T-helper 1 cell treated with Interleukin-12 subunit alpha and Interleukin-12 subunit beta and Interleukin-4 antibody, amounts not matched to agents 30 ng/mL and 1 ng/mL, for 36 hours (primary cell): ENCODE measurements at regions not wholly inside any gene's neighbourhood (a gene's known extent, or its start where the extent isn't known, plus 50 kb on each side); places are given as distances from the start of the nearest gene placed in this dataset.
"Not testable (repeated sequence)": the region's sequence is repeated elsewhere in the genome, so short reads cannot be mapped to it uniquely, and the experiment has no call there.

Experiments
- intact Hi-C: fragments of 100-400 bp; cut with micrococcal nuclease; formaldehyde crosslinking; loops from one replicate; pipeline ENCODE4 v1.15.1; 2024

DNA sequence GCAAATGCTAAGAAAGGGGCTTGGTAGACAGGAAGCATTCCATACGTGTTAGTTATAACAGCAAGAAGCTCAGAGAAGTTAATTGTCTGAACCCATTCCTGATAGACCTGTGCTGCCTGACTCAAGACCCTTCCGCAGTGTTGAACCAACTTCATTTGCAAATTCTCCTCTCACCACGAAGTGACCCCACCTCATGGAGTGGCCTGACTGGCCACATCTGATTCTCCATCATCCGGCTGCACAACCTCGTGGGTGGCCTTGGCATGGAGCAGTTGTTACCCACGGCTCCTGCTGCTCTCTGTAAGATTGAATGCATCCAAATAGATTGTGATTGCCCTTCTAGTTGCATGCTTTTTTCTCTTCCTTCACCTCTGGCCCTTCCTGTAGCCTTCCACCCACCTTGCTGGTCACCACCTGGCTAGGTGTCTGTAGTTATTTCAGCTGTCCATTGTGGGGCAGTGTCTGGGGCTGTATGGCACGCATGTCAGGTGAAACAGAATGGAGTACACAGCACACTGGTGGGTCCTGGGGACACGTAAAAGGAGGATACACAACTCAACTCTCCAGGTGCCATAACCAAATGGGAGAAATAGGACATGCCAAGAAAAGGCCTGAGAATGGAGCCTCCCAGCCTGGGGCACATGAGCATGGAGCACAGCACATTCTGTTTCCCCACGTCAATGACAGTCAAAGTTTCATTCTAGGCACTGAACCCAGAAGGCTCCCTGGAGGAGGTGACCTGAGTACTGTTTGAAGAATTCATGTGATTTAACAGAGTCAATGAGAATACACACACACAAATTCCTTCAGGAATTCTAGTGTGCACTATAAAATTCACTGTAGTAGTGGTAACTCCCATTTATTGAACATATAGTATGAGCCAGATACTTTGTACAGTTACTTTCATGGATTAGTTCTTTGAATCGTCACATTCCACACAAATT is 70.5 kb upstream of the PTCH1 start:
- intact Hi-C loops = no loop called here

DNA sequence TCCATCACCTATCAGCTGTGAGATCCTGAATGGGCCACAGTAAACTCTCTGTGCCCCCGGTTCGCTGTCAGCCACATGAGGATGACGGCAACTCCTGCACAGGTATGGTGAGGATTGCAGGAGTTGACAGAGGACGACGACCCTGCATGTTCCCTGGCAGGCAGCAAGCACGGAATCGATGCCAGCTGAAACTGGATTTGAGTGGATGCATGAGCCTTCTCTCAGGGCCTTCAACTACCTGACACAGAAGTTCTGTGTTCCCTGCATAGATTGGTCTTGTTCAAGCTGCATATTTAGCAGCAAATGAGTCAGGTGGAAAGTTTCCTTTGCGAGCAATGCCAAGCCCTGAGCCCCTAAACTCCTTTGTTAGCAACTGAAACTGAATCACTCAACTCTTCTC is 69.6 kb upstream of the PTCH1 start:
- intact Hi-C loops = no loop called here

DNA sequence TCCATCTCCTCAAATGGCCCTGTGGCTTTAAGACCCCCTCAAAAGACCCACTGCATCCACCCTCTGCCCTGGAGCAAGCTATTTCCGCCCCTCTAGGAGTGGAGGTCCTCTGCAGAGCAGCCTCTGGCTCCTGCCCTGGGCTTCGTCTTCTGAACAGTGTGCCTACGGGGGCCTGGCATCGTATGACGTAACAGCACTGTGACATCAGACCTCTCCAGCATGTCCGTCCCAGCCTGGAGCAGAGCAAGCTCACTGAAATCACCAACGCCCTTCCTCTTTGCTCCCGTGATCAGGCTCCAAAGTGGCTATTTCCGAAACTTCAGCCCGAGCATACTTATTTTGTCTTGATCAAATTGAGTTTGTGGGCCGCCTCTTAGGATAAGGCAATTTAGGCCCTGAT is 69.1 kb upstream of the PTCH1 start:
- intact Hi-C loops = no loop called here

DNA sequence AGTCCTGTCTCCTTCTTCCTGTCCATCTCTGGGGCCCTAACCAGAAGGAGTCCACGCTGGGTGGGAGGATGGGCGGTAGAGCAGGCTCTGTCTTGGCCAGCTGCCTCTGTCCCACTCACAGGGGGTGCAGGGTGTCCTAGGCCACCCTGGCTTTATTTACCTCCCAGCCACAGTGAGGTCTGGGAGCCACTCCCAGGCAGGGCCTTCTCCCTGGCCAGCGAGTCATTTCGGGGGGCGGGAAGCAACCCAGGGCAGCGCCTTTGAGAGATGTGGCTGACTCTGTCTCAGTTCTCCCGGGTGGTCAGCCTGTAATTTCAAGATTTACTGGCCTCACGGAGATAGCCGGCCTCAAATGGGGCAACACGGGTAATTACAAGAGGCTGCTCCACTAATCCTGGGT is 67.4 kb upstream of the PTCH1 start:
- intact Hi-C loops = no loop called here

DNA sequence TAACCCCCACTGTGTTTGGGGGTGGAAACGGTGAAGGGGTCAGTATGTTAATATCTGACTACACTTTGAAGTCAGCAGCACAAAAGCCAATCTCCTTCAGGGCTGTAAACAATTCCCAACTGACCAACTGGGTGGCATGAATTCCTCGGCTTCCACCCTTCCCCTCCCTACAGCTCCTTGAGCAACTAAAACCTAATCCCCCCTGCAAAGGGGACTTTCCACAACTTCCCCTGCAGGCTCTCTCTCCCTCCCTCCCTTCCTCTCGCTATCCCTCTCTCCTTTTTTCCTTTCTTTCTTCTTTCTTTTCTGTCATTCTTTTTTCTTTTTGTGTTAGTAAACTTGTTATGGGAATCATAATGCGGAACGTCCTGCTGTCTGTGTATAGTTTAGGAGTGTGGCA is 65.1 kb upstream of the PTCH1 start:
- intact Hi-C loops = no loop called here

DNA sequence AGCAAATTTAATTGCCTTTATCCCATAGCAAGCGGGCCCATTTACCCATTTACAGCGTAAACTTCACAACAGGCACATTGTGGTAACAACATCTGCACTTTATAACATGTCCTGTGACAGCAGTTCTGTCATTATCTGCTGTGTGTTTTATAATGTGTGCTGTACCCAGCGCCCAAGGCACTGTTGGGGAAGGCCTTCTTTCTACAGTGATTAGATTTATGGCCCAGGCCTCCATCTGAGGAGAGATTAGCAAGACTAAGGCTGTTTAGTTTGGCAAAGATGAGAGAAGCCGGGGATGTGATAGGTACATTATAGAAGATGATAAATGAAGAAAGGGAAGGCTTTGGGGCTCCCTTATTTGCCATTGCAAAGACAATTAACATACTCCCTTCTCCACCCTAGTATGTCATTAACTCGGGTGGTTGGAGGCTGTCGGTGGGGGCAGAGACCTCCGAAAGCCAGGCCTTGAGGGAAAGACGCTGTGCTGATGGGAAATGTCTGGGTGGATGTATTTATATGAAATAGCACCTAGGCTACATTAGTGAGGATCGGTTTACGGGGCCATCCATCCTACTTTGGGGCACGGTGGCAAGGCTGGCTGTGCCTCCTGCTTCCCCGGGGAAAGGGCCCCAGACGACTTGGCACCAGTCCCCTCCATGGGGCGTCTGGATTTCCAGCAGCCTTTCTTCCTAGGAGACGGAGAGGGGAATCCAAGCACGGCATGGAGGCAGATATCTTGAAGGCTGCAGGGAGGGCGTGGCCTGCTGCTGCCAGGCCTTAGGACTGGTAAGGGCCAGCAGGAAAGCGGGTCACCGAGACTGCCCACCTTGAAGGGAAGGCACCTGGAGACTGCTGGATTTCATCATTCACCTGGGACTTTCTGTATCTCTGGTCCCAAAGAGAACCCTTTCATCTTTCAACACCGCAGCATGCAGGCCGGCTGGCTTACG is 64.3 kb upstream of the PTCH1 start:
- intact Hi-C loops = no loop called here

DNA sequence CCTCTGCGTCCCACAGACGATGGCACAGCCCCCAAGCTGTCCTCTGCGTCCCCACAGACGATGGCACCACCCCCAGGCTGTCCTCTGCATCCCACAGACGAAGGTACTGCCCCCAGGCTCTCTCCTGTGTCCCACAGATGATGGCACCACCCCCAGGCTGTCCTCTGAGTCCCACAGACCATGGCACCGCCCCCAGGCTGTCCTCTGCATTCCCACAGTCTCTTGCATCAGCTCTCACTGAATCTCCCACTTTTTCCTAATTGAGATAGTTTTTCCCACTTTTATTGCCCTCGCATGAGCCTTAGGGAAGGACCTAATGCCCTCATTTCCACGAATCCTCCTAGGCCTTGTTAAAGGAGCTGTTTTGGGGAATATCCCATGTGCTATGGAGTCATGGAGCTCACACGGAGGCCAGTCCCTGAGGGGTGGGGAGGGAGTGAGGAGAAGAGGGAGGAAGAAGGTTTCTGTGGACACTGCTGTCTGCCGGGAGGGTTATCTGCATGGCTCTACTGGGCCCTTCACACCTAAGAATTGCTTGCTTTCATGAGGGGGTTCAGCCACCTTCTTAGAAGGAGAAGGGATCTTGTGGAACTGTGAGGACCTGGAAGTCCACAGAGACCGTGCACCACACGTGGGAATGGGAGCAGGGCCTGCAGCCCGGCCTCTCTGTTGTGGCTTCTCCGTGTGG is 58.2 kb upstream of the PTCH1 start:
- intact Hi-C loops = no loop called here

DNA sequence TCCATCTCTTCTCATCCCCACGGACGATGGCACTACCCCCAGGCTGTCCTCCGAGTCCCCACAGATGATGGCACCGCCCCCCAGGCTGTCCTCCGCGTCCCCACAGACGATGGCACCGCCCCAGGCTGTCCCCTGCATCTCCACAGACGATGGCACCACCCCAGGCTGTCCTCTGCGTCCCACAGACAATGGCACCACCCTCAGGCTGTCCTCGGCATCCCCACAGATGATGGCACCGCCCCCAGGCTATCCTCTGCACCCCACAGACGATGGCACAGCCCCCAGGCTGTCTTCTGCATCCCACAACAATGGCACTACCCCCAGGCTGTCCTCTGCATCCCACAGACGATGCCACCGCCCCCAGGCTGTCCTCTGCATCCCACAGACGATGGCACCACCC is 57.4 kb upstream of the PTCH1 start:
- intact Hi-C loops = no loop called here

DNA sequence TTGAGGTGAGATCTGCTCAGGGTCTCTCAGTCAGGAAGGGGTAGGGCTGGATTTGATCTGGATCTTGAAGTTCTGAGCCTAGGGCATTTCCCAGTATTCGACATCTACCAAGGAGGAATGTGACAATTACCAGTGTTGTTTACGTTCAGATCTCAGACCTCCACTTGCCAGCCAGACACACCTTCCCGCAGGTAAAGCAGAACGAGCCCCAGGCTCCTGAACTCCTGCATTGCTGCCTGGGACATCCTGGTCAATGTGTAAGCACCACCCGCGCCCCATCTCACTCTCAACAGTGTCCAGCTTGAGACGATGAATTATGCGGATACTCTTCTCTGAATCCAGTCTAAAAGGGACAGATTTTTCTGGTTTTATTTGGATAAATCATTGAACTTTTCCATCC is 56.7 kb upstream of the PTCH1 start:
- intact Hi-C loops = no loop called here

DNA sequence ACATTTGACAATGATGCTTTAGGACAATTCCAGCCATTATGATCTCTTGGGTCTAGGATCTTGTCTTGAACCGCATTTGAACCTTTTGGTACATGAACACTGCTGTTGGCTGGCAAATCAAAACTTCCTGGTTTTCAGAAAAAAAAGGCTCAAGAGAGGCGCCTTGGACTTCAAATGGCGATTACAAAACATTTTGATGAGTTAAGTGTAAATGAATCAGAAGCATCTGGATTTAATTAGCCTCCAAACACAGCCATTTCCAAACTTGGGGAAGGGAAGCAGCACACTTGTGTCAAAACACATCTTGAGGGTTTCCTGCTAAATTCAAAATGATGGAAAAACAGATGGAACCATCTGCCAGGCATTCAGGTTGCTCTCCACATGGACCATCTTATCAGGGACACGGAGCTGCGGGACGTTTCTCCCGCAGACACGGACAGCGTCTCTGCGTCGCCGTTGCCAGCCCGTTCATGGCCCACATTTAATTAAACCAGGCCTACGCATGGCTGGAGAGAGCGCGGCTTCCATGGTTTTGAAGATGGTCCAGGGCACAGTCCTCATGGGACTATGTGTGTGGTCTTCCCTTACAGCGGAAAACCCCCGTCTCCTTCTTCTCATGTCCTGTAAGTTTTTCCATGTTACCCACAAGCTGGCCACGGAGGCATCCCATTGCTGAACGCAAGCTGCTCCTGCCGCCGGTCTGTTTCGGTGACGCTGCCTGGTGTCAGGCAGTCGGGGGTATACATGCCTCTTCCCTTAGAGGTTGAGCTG is 55.8 kb upstream of the PTCH1 start:
- intact Hi-C loops = no loop called here

DNA sequence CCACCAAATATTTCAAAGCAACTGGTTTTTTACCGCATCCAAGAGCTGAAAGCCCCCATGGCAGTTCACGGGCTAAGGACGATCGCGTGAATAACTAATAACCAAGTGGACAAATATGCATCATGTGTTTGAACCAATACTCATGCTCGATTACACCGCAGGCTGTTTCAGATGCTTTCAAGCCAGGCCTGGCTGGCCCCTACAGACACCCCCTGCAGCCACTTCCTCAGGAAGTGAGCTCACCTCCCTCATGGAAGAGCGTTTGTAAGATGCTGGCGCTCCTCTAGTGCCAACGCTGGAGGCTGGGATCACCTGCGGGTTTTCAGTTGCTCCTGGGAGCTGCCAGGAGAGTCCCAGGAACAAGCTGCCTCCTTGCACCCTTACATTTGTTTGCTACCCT is 53.9 kb upstream of the PTCH1 start:
- intact Hi-C loops = no loop called here

DNA sequence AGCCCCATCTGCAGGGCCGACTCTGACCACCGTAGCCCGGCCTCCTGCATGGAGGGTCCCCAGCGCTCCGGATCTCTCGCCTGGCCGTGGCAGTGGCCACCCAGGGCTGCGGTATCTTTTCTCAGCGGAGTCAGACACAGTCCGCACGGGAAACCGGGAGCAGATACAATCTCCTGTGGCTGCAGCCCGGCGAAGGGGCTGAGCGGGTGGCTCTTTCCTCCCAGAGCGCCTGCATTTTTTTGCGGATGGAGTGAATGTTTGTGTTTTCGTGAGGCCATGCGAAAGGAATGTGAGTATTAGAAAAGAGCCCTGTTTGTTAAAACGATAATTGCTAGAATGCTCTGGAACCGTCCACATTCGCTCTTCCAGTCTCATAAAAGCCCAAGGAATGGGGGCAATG is 53.4 kb upstream of the PTCH1 start:
- intact Hi-C loops = no loop called here

DNA sequence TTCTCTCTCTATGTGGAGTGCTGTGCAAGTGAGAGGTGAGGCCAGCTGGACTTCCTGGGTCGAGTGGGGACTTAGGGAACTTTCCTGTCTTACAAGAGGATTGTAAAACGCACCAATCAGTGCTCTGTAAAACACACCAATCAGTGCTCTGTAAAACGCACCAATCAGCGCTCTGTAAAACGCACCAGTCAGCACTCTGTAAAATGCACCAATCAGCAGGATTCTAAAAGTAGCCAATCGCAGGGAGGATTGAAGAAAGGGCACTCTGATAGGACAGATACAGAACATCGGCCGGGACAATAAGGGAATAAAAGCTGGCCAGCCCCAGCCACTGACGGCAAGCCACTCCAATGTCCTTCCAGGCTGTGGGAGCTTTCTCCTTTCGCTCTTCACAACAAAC is 52.0 kb upstream of the PTCH1 start:
- intact Hi-C loops = not testable (repeated sequence)
